T1000 (cell line): ENCODE measurements at regions not wholly inside any gene's neighbourhood (a gene's known extent, or its start where the extent isn't known, plus 50 kb on each side); places are given as distances from the start of the nearest gene placed in this dataset.
"Not testable (repeated sequence)": the region's sequence is repeated elsewhere in the genome, so short reads cannot be mapped to it uniquely, and the experiment has no call there.

Experiments used
- DNase-seq: peaks from one replicate; lab custom pipeline; 2025; ENCODE audit warnings: mixed read lengths; lab: John Stamatoyannopoulos, UW

GRCh38 chr6:40685862-40686261 lies 98.7 kb upstream of the LRFN2 start:
- DNase-seq = no peak

DNA sequence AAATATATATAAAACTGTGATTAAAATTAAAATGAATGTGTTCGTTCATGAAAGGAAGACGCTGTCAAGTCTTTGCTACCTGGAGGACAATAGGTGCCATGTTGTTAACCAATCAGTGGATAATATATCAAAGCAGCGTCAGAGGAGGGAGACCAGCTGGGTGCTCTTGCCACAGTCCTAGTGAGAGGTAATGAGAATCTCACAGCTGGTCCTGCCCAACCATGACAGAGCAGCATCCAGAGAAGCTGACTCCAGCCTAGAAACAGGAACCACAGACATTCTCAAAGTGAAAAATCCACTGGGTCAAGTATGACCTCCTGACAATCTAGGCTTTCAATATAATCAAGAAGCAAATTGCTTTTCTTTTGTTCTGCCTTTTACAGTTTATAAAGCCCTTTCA lies 94.5 kb upstream of the LRFN2 start:
- no peak for DNase-seq

DNA sequence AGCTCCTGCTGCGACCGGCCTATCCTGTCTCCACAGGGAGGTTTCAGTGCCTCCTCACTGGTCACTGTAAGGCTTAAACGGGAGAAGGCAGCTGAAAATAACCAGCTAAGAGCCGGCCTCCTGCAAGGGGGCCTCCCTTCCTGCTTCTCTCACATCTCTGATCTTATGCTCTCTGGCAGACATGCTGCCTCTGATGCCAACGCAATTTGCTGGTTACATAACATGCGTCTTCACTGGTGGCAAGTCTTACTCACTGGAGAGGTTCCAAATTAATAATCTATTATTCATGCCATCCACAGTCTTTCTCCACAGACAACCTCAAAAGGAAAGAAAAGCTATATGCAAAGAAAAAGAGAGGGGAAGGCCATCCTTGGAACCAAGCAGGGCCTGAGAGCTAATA lies 91.8 kb upstream of the LRFN2 start:
- no peak for DNase-seq

DNA sequence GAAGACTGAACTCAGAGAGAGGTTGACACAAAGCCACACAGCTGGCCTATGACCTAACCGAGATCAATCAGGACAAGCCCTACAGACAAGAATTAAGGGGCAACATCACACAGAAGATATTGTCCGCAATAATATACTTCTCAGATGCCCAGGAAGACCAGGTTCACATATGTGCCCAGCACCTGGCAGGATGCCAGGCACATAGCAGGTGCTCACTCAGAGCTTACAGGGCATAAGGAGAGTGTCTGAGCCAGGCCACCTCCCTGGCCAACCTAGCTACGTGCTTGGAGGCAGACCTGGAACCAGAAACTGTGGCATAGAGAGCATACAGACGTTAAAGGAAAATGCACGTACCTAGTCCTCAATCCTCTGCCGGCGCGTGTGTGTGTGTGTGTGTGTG lies 87.0 kb upstream of the LRFN2 start:
- no peak for DNase-seq

DNA sequence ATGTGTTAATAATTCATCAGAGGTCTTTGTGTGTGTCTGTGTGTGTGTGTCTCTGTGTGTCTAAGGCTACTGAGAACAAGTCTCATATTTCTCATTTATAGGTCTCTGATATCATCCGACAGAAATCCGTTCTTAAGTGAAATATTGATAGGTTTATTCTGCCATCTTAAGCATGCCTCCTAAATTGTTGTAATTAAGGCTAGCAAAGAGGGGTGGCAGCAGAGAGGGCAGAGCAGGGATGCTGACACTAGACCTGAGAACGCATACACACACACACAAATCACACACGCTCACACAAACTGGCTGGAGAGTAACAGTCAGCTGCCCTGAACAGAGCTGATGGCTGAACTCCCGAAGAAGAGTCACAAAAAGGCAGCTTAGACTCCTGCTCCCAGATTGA lies 84.9 kb upstream of the LRFN2 start:
- no peak for DNase-seq

GRCh38 chr6:40671694-40672050 lies 84.5 kb upstream of the LRFN2 start:
- DNase-seq = no peak

GRCh38 chr6:40671001-40671693 lies 84.0 kb upstream of the LRFN2 start:
- DNase-seq = no peak

- no peak for DNase-seq
Measured at GRCh38 chr6:40669343-40669742, 82.2 kb upstream of the LRFN2 start.

GRCh38 chr6:40668203-40668602 lies 81.0 kb upstream of the LRFN2 start:
- DNase-seq = no peak

DNA sequence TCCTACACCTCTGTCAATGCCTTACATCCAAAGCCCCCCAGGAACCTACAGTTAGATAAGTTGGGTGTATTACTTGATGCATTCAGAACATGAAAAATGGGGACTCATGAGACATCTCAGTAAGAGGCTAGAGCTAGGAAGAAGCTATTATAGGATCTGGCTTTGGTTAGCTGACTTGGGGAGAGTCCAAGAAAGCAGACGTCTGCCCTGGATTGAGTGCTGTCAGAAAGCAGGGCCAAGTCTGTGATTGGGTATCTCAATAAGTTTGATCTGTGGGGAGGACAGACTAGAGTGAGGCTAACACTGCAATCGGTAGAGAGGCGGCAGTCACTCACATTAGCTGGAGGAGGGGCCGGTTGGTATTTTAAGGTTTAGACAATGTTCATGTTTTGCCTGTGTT lies 79.4 kb upstream of the LRFN2 start:
- no peak for DNase-seq

DNA sequence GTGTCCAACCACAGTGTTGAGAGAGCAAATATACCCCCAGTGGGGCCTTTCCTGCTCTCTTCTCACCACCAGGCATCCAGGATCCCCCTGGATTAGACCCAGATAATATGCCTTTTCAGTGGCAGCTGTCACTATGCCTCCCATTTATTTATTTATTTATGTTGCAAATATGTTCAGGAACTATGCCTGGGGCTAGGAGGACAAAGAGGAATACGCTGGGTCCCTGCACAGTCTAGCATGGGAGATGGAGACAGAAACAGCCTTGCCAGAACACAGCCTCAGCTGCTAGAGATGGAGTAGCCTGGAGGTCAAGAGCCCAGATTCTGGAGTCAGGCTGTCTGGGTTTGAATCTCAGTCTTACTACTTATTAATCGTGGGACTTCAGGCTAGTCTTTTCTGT lies 74.6 kb upstream of the LRFN2 start:
- DNase-seq = no peak

GRCh38 chr6:40656772-40657171 lies 69.6 kb upstream of the LRFN2 start:
- not testable (repeated sequence) for DNase-seq

DNA sequence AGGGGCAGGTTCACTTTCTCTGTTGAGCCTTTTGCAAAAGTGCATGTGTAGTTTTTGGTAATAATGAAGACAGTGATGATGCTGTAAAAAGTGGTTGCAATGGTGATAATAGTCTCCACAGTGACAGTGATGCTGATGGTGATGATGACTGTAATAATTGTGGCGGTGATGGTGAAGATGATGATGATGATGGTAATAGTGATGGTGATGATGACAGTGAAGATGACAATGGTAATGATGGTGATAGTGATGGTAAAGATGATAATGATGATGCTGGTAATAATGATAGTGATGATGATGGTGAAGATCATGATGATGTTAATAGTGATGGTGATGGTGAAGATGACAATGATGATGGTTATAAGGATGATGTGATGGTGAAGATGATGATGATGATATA lies 67.7 kb upstream of the LRFN2 start:
- no peak for DNase-seq

DNA sequence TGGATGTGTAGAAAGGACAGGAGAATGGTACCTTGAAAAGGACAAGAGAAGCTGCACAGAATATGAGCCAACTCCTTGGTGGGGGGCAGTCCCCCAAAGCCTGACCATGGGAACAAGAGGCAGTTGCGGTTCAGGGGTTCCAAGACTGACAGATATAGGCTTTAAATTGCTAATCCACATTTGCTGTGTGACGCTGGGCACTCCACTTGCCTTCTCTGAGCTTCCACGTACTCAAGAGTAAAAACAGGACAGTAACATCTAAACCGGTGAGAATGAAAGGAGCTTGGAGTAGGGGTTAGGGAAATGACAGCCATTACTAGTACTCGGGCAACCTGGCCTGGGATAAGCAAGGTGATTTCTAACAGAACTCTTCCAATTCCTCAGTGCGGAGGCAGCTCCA lies 57.9 kb upstream of the LRFN2 start:
- DNase-seq = no peak

- no peak for DNase-seq
Measured at GRCh38 chr6:40642837-40643236, 55.7 kb upstream of the LRFN2 start.

GRCh38 chr6:40642190-40642589 lies 55.0 kb upstream of the LRFN2 start:
- DNase-seq = no peak

GRCh38 chr6:40640599-40641227 lies 53.5 kb upstream of the LRFN2 start:
- no peak for DNase-seq
